BE2C (cell line): ENCODE measurements at regions not wholly inside any gene's neighbourhood (a gene's known extent, or its start where the extent isn't known, plus 50 kb on each side); places are given as distances from the start of the nearest gene placed in this dataset.
"Not testable (repeated sequence)": the region's sequence is repeated elsewhere in the genome, so short reads cannot be mapped to it uniquely, and the experiment has no call there.

ENCODE experiments used
- DNase-seq: peaks from one replicate; pipeline ENCODE4 v3.0.0-alpha.2; 2020
- H3K27me3 ChIP-seq: fragments of 250-450 bp; sonication (Bioruptor Pico); 2 replicates; pipeline ENCODE4 v1.5.1; 2020; ENCODE audit warnings: mild to moderate bottlenecking
- H3K36me3 ChIP-seq: fragments of 250-450 bp; sonication (Bioruptor Pico); 2 replicates; pipeline ENCODE4 v1.5.1; 2020; ENCODE audit warnings: mild to moderate bottlenecking
- H3K4me1 ChIP-seq: fragments of 250-450 bp; sonication (Bioruptor Pico); 2 replicates; pipeline ENCODE4 v1.5.1; 2020
- H3K4me3 ChIP-seq: 2 replicates; pipeline ENCODE4 v1.5.1; 2011; ENCODE audit warnings: low read depth, low read length
- H3K9me3 ChIP-seq: fragments of 250-450 bp; sonication (Bioruptor Pico); 2 replicates; pipeline ENCODE4 v1.5.1; 2020
- CTCF ChIP-seq: IDR thresholded peaks from 2 replicates; pipeline ENCODE4 v1.5.1; 2012; ENCODE audit warnings: mild to moderate bottlenecking, low read depth, low read length

GRCh38 chr13:22789916-22790315 is 390.9 kb upstream of the SGCG start:
- DNase-seq: no peak
- H3K9me3 ChIP-seq: no peaks in the 10 kb centered on the region
- no peaks in the 10 kb centered on the region for H3K4me1 ChIP-seq
- H3K27me3 ChIP-seq: no peaks in the 10 kb centered on the region
- TF ChIP-seq CTCF: no peak
- H3K4me3 ChIP-seq: no peak overlapping the region
- no peaks in the 10 kb centered on the region for H3K36me3 ChIP-seq

- no peak for TF ChIP-seq CTCF
- no peaks in the 10 kb centered on the region for H3K4me1 ChIP-seq
- H3K9me3 ChIP-seq: no peaks in the 10 kb centered on the region
- no peak for DNase-seq
- no peaks in the 10 kb centered on the region for H3K27me3 ChIP-seq
- H3K4me3 ChIP-seq: no peak overlapping the region
- H3K36me3 ChIP-seq: no peaks in the 10 kb centered on the region
Observed at GRCh38 chr13:22793598-22794134, 387.1 kb upstream of the SGCG start.

- Histone ChIP-seq H3K27me3 (no peaks in the 10 kb centered on the region), H3K4me1 (no peaks in the 10 kb centered on the region), H3K4me3 (no peak overlapping the region), H3K9me3 (no peaks in the 10 kb centered on the region), H3K36me3 (no peaks in the 10 kb centered on the region)
- no peak for DNase-seq
- TF ChIP-seq CTCF: no peak
Observed at GRCh38 chr13:22800526-22801401, 380.0 kb upstream of the SGCG start.

GRCh38 chr13:22801402-22802003 is 379.3 kb upstream of the SGCG start:
- DNase-seq: no peak
- Histone ChIP-seq H3K36me3 (no peaks in the 10 kb centered on the region), H3K9me3 (no peaks in the 10 kb centered on the region), H3K27me3 (no peaks in the 10 kb centered on the region), H3K4me1 (no peaks in the 10 kb centered on the region), H3K4me3 (no peak overlapping the region)
- 0 out of 2 replicates have a peak, but pooled peaks have one; percentile 7 for TF ChIP-seq CTCF

- Histone ChIP-seq H3K4me1 (no peaks in the 10 kb centered on the region), H3K4me3 (no peak overlapping the region), H3K9me3 (no peaks in the 10 kb centered on the region), H3K36me3 (no peaks in the 10 kb centered on the region), H3K27me3 (no peaks in the 10 kb centered on the region)
- TF ChIP-seq CTCF: no peak
- DNase-seq: no peak
Observed at GRCh38 chr13:22812793-22813192, 368.0 kb upstream of the SGCG start.

GRCh38 chr13:22813531-22814377 is 367.0 kb upstream of the SGCG start:
- not testable (repeated sequence) for H3K4me3 ChIP-seq, H3K36me3 ChIP-seq, DNase-seq, H3K27me3 ChIP-seq, H3K9me3 ChIP-seq, H3K4me1 ChIP-seq

GRCh38 chr13:22814433-22814832 is 366.3 kb upstream of the SGCG start:
- DNase-seq, H3K27me3 ChIP-seq, H3K36me3 ChIP-seq, H3K4me1 ChIP-seq, H3K9me3 ChIP-seq, H3K4me3 ChIP-seq: not testable (repeated sequence)
